ENCODE measurements at regions not wholly inside any gene's neighbourhood (a gene's known extent, or its start where the extent isn't known, plus 50 kb on each side); places are given as distances from the start of the nearest gene placed in this dataset.

GRCh38 chr7:25553580-25554291, 325.4 kb upstream of the NPVF start:
- in situ Hi-C loops (cut with MboI; ENCODE audit: low sequenced_read_pairs, unreplicated experiment) = no loop called here
- DNase-seq (ENCODE audit: low spot score) = no peak
- TF ChIP-seq, protein P1, sequence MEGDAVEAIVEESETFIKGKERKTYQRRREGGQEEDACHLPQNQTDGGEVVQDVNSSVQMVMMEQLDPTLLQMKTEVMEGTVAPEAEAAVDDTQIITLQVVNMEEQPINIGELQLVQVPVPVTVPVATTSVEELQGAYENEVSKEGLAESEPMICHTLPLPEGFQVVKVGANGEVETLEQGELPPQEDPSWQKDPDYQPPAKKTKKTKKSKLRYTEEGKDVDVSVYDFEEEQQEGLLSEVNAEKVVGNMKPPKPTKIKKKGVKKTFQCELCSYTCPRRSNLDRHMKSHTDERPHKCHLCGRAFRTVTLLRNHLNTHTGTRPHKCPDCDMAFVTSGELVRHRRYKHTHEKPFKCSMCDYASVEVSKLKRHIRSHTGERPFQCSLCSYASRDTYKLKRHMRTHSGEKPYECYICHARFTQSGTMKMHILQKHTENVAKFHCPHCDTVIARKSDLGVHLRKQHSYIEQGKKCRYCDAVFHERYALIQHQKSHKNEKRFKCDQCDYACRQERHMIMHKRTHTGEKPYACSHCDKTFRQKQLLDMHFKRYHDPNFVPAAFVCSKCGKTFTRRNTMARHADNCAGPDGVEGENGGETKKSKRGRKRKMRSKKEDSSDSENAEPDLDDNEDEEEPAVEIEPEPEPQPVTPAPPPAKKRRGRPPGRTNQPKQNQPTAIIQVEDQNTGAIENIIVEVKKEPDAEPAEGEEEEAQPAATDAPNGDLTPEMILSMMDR (IDR thresholded peaks at IDR 0.05; ENCODE audit: borderline replicate concordance, control extremely low read depth, extremely low read depth, insufficient read depth, missing control alignments) = no peak

DNA sequence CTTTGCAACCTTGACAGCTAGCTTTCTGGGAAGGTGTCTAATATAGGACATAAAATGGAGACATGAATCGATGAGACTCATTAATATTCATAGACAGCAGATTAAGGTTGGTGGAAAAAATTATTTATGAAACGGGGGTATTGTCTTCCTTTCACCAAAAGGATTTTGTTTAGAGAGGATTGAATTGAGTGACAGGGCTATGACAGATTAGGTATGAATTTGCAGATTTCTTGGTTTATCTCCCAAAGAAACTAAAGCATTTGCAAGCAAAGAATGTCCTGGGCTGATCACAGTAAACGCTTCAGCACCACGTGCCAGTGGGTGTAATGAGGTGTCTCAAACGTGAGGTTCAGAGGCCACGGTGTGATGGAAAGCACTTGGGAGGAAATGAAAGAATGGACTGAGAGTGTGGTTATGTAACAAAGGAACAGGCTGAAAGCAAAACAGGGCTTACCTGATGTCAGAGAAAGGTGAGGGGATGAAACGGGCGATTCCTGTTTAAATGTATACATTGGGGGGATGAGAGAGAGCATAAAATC, 329.2 kb upstream of the NPVF start:
- in situ Hi-C loops (cut with MboI; ENCODE audit: low sequenced_read_pairs, unreplicated experiment) = no loop called here
- TF ChIP-seq, protein P1 (IDR thresholded peaks at IDR 0.05; ENCODE audit: borderline replicate concordance, control extremely low read depth, extremely low read depth, insufficient read depth, missing control alignments) = no peak
- no peak for DNase-seq (ENCODE audit: low spot score)

- in situ Hi-C loops (cut with MboI; ENCODE audit: low sequenced_read_pairs, unreplicated experiment) = no loop called here
- no peak for DNase-seq (ENCODE audit: low spot score)
- TF ChIP-seq, protein P1 (IDR thresholded peaks at IDR 0.05; ENCODE audit: borderline replicate concordance, control extremely low read depth, extremely low read depth, insufficient read depth, missing control alignments) = no peak
Observed at GRCh38 chr7:25557930-25558329, 329.6 kb upstream of the NPVF start.

DNA sequence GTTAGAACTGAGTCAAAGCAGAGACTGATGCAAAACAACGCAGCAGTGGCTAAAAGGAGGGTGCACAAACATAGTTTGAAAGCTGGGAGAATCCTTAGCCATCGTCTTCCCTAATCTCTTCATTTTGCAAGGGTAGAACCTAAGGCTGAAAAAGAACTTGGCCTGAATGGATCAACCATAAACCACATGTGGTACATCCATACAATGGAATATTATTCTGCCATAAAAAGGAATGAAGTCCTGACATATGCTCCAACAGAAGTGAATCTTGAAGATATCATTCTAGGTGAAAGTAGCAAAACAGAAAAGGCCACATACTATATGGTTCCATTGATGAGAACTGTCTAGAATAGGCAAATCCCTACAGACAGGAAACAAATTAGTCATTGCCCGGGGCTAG, 330.3 kb upstream of the NPVF start:
- no peak for DNase-seq (ENCODE audit: low spot score)
- TF ChIP-seq, protein P1 (IDR thresholded peaks at IDR 0.05; ENCODE audit: borderline replicate concordance, control extremely low read depth, extremely low read depth, insufficient read depth, missing control alignments) = no peak
- in situ Hi-C loops (cut with MboI; ENCODE audit: low sequenced_read_pairs, unreplicated experiment) = no loop called here

DNA sequence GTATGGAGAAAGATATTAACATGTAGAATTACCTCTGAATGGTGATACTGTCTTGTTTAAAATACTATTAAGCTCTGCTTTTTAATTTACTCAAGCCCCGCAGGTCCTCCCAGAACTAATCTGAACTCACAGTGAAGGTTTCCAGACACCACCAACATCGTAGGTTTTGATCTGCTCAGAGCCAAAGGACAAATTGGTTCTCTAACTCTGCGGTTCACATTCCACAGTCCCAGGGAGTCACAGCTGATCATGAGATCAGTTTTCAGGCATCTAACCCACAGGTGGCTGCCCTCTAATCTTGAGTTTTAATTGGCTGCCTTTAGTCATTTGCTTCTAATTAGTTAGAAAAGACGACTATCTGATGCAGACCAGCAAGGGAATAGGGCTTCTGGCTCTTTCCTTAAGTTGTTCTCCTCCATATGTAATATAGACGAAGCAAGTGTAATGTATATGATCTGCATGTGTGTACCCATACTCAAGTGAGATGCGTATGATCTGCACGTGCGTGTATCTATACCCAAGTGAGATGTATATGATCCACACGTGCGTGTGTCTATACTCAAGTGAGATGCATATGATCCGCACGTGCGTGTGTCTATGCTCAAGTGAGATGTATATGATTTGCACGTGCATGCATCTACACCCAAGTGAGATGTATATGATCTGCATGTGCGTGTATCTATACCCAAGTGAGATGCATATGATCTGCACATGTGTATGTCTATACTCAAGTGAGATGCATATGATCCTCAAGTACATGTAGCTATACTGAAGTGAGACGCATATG, 331.5 kb upstream of the NPVF start:
- in situ Hi-C loops (cut with MboI; ENCODE audit: low sequenced_read_pairs, unreplicated experiment) = loop anchor here (10.0 kb wide), 1 partner anchor 295 kb away; no protein-coding TSS in a partner anchor

GRCh38 chr7:25562673-25563182, 334.4 kb upstream of the NPVF start:
- in situ Hi-C loops (cut with MboI; ENCODE audit: low sequenced_read_pairs, unreplicated experiment) = loop anchor here (10.0 kb wide), 1 partner anchor 298 kb away; no protein-coding TSS in a partner anchor
- no peak for DNase-seq (ENCODE audit: low spot score)
- TF ChIP-seq, protein P1 (IDR thresholded peaks at IDR 0.05; ENCODE audit: borderline replicate concordance, control extremely low read depth, extremely low read depth, insufficient read depth, missing control alignments) = no peak

More for the DNA sequence above, 331.5 kb upstream of the NPVF start:
- TF ChIP-seq, protein P1 (IDR thresholded peaks at IDR 0.05; ENCODE audit: borderline replicate concordance, control extremely low read depth, extremely low read depth, insufficient read depth, missing control alignments) = no peak
- no peak for DNase-seq (ENCODE audit: low spot score)
